ENCODE measurements at regions not wholly inside any gene's neighbourhood (a gene's known extent, or its start where the extent isn't known, plus 50 kb on each side); places are given as distances from the start of the nearest gene placed in this dataset.

GRCh38 chr2:194327196-194327888 is 1329.7 kb upstream of the SLC39A10 start:
- no peak for TF ChIP-seq JUN (IDR thresholded peaks at IDR 0.05; ENCODE audit: borderline replicate concordance, insufficient read depth, insufficient read length, low read depth)
- TF ChIP-seq MAX (IDR thresholded peaks at IDR 0.05; ENCODE audit: insufficient read depth, insufficient read length) = no peak
- TF ChIP-seq GATA2 (IDR thresholded peaks at IDR 0.05; ENCODE audit: insufficient read depth, insufficient read length, low read depth, low read length) = no peak
- no peak for TF ChIP-seq MYC (IDR thresholded peaks at IDR 0.05; ENCODE audit: low read depth, low read length)
- no peak for TF ChIP-seq EZH2 (IDR thresholded peaks at IDR 0.05; ENCODE audit: borderline replicate concordance, low read depth, low read length, severe bottlenecking)
- TF ChIP-seq, protein P1, sequence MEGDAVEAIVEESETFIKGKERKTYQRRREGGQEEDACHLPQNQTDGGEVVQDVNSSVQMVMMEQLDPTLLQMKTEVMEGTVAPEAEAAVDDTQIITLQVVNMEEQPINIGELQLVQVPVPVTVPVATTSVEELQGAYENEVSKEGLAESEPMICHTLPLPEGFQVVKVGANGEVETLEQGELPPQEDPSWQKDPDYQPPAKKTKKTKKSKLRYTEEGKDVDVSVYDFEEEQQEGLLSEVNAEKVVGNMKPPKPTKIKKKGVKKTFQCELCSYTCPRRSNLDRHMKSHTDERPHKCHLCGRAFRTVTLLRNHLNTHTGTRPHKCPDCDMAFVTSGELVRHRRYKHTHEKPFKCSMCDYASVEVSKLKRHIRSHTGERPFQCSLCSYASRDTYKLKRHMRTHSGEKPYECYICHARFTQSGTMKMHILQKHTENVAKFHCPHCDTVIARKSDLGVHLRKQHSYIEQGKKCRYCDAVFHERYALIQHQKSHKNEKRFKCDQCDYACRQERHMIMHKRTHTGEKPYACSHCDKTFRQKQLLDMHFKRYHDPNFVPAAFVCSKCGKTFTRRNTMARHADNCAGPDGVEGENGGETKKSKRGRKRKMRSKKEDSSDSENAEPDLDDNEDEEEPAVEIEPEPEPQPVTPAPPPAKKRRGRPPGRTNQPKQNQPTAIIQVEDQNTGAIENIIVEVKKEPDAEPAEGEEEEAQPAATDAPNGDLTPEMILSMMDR (IDR thresholded peaks at IDR 0.05; ENCODE audit: extremely low read depth in 1 of 2, insufficient read depth in 1 of 2, low read depth in 1 of 2, low read length in 2 of 2) = no peak
- no peak for TF ChIP-seq POLR2AphosphoS5 (IDR thresholded peaks at IDR 0.05; ENCODE audit: insufficient read depth, low read depth, low read length)
- TF ChIP-seq POLR2A (IDR thresholded peaks at IDR 0.05; ENCODE audit: low read depth, low read length) = no peak
- no peak for TF ChIP-seq FOS (IDR thresholded peaks at IDR 0.05; ENCODE audit: borderline replicate concordance, insufficient read depth, low read length)
- dilution Hi-C loops (cut with MboI; ENCODE audit: extremely low pct_ligation_motif_present, low sequenced_read_pairs) = no loop called here
- FAIRE-seq = no peak

More at GRCh38 chr2:194327196-194327888, 1329.7 kb upstream of the SLC39A10 start:
- ChIA-PET CTCF (no interaction called here), POLR2A (no interaction called here)
- Histone ChIP-seq H3K9me3 (replicated peaks; ENCODE audit: control insufficient read depth, insufficient read depth, low read length) (no peaks in the 10 kb centered on the region), H2AFZ (ENCODE audit: low read depth, low read length) (no peak overlapping the region), H3K4me2 (ENCODE audit: insufficient read depth, low read length) (no peak overlapping the region), H3K9ac (replicated peaks; ENCODE audit: extremely low read depth, insufficient read depth, low read length) (no peak overlapping the region), H4K20me1 (replicated peaks; ENCODE audit: control insufficient read depth, extremely low read depth, insufficient read depth, low read length) (no peaks in the 10 kb centered on the region), H3K27me3 (ENCODE audit: control insufficient read depth in 2 of 2, insufficient read depth in 2 of 2, low read length in 2 of 2) (no peaks in the 10 kb centered on the region), H3K36me3 (ENCODE audit: control insufficient read depth in 2 of 2, extremely low read depth in 1 of 2, insufficient read depth in 2 of 2, low read length in 2 of 2) (no peaks in the 10 kb centered on the region), H3K27ac (ENCODE audit: insufficient read depth, low read depth, low read length) (no peak overlapping the region), H3K9me1 (replicated peaks; ENCODE audit: control insufficient read depth, extremely low read depth, insufficient read depth, low read length) (no peaks in the 10 kb centered on the region), H3K4me1 (ENCODE audit: control insufficient read depth, extremely low read depth, insufficient read depth, low read length) (no peaks in the 10 kb centered on the region), H3K79me2 (ENCODE audit: control insufficient read depth, insufficient read depth, low read length) (no peaks in the 10 kb centered on the region), H3K4me3 (replicated peaks in 1 of 3; ENCODE audit: insufficient read depth in 1 of 3, low read depth in 1 of 3, low read length in 3 of 3) (no peak overlapping the region)
- no TSS peak for BruUV-seq (replicated peaks)
- DNase-seq (ENCODE audit: low read depth, low spot score) = no peak
- intact Hi-C loops (cut with micrococcal nuclease) = no loop called here

All from endothelial cell of umbilical vein (primary cell).